Gastrocnemius medialis (tissue), 4 donors: ENCODE measurements at regions not wholly inside any gene's neighbourhood (a gene's known extent, or its start where the extent isn't known, plus 50 kb on each side); places are given as distances from the start of the nearest gene placed in this dataset.

ENCODE experiments used
- ATAC-seq, 2 donors: fragments of 150-250 bp; one replicate each; pipeline ENCODE4 v1.9.1; 2016
- DNase-seq, 2 donors: peaks; one replicate each; pipeline ENCODE4 v3.0.0-alpha.2; 2019
- H3K27ac ChIP-seq, 4 donors: fragments of 200-600 bp; sonication (generic); 1 replicate in 1 of 4; 2 replicates in 3 of 4; pipeline ENCODE4 v1.5.1; 2016 to 2018; ENCODE audit warnings: mild to moderate bottlenecking in 2 of 4, moderate library complexity in 1 of 4
- H3K27me3 ChIP-seq, 3 donors: fragments of 200-600 bp; sonication (generic) in 2 of 3; 1 replicate in 1 of 3; 2 replicates in 2 of 3; pipeline versions ENCODE4 v1.5.1 to v1.6.0; 2016 to 2019; ENCODE audit warnings: mild to moderate bottlenecking in 1 of 3, moderate library complexity in 1 of 3
- H3K36me3 ChIP-seq, 2 donors: fragments of 200-600 bp; sonication (generic) in 1 of 2; one replicate each; pipeline ENCODE4 v1.5.1; 2017 to 2018
- H3K4me1 ChIP-seq, 2 donors: fragments of 200-600 bp; sonication (generic) in 1 of 2; one replicate each; pipeline ENCODE4 v1.5.1; 2016 to 2017; ENCODE audit warnings: mild to moderate bottlenecking in 2 of 2
- H3K4me3 ChIP-seq, 4 donors: fragments of 200-600 bp; sonication (generic) in 3 of 4; 1 replicate in 1 of 4; 2 replicates in 3 of 4; pipeline ENCODE4 v1.5.1; 2016 to 2019; ENCODE audit warnings: mild to moderate bottlenecking in 2 of 4
- H3K9me3 ChIP-seq, 3 donors: fragments of 200-600 bp; sonication (generic) in 2 of 3; 1 replicate in 1 of 3; 2 replicates in 2 of 3; pipeline ENCODE4 v1.5.1; 2016 to 2019
- POLR2A ChIP-seq, 2 donors: fragments of 450-650 bp; IDR thresholded peaks; one replicate each; pipeline ENCODE4 v1.6.1; 2017; ENCODE audit warnings: antibody characterized with exemption in 2 of 2, mild to moderate bottlenecking in 2 of 2, moderate library complexity in 2 of 2
- in situ Hi-C, 4 donors: fragments of 200-750 bp; cut with MboI; loops; one replicate each; pipeline versions ENCODE4 v1.15.0 to v1.8.0; 2017; ENCODE audit warnings: low sequenced_read_pairs in 4 of 4
- intact Hi-C: fragments of 100-400 bp; cut with DNase I; formaldehyde crosslinking; loops from one replicate; pipeline ENCODE4 v1.15.1; 2023; ENCODE audit warnings: low total_unique reads
- TF ChIP-seq, protein P1 (sequence below), 5 experiments: fragments of 450-650 bp in 3 of 5; fragments of 200-600 bp in 2 of 5; sonication (generic) in 2 of 5; IDR thresholded peaks in 4 of 5; conservative IDR thresholded peaks in 1 of 5; 1 replicate in 4 of 5; 2 replicates in 1 of 5; pipeline ENCODE4 v1.5.1; 2016 to 2019; ENCODE audit warnings: antibody characterized with exemption in 5 of 5, mild to moderate bottlenecking in 3 of 5, moderate library complexity in 3 of 5

DNA sequence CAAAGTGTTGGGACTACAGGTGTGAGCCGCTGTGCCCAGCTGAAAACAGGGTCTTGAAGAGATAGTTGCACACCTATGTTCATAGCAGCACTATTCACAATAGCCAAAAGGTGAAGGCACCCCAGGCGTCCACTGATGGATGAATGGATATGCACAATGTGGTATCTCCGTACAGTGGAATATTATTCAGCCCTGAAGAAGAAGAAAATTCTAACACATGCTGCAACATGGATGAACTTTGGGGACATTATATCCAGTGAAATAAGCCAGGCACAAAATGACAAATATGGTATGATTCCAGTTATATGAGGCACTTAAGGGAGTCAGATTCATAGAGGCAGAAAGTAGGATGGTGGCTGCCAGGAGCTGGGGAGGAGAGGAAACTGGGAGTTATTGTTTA lies 137.6 kb upstream of the WNT4 start:
- ATAC-seq: no peak
- Histone ChIP-seq H3K36me3 (no peaks in the 10 kb centered on the region), H3K27me3 (peaks cover 0 to 8% (median 0%) of the 10 kb centered on the region in 3 donors), H3K27ac (no peak overlapping the region), H3K4me1 (no peaks in the 10 kb centered on the region), H3K4me3 (no peak overlapping the region), H3K9me3 (no peaks in the 10 kb centered on the region)
- in situ Hi-C loops: no loop called here
- no peak for DNase-seq
- intact Hi-C loops: no loop called here
- TF ChIP-seq, protein P1, sequence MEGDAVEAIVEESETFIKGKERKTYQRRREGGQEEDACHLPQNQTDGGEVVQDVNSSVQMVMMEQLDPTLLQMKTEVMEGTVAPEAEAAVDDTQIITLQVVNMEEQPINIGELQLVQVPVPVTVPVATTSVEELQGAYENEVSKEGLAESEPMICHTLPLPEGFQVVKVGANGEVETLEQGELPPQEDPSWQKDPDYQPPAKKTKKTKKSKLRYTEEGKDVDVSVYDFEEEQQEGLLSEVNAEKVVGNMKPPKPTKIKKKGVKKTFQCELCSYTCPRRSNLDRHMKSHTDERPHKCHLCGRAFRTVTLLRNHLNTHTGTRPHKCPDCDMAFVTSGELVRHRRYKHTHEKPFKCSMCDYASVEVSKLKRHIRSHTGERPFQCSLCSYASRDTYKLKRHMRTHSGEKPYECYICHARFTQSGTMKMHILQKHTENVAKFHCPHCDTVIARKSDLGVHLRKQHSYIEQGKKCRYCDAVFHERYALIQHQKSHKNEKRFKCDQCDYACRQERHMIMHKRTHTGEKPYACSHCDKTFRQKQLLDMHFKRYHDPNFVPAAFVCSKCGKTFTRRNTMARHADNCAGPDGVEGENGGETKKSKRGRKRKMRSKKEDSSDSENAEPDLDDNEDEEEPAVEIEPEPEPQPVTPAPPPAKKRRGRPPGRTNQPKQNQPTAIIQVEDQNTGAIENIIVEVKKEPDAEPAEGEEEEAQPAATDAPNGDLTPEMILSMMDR (IDR thresholded peaks at IDR 0.05 in 4 of 5, conservative IDR thresholded peaks at IDR 0.05 in 1 of 5): no peak
- TF ChIP-seq POLR2A (IDR thresholded peaks at IDR 0.05): no peak

DNA sequence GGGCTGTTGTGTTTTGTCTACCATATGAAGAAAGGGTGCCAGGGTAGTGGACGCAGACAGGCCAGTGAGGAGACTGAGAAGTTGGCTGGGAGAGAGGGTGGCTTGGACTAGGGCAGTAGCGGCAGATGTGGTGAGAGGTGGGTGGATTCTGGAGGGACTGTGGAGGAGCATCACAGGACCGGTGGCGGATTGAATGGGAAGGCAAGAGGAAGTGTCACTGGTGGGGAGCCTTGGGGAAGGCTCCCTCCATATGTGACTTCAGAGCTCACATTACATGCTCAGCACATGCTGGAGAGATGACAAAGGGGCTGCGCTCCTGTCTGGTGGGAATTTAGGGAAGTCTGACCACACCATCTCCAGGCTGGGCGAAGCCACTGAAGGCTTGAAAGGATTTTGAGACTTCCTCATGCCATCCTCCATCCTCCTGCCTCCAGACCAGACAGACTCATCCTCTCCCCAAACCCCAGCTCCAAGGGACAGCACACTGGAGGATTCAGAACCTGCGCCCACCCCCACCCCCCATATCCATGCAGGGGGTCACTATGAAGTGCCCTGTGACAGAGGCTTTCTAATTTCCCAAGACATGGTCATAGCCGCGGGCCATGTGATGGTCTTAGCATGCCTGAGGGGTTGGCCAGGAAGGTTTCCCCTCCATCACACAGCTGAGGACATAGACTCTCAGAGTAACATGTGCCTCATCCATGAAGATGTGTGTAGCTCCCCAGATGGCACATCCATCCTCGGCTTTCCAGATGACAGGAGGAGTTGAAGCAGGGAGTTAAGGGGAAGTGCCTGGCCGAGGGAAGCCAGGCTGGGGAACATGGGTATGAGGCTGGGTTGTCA lies 138.8 kb upstream of the WNT4 start:
- H3K4me3 ChIP-seq: no peak overlapping the region
- DNase-seq (no peak), ATAC-seq (no peak)
- no peaks in the 10 kb centered on the region for H3K36me3 ChIP-seq
- intact Hi-C loops (no loop called here), in situ Hi-C loops (no loop called here)
- peaks cover 0 to 4% (median 0%) of the 10 kb centered on the region in 3 donors for H3K27me3 ChIP-seq
- TF ChIP-seq, protein P1 (IDR thresholded peaks at IDR 0.05 in 4 of 5, conservative IDR thresholded peaks at IDR 0.05 in 1 of 5): no peak
- TF ChIP-seq POLR2A (IDR thresholded peaks at IDR 0.05): no peak
- H3K4me1 ChIP-seq: no peaks in the 10 kb centered on the region
- no peaks in the 10 kb centered on the region for H3K9me3 ChIP-seq
- H3K27ac ChIP-seq: no peak overlapping the region

DNA sequence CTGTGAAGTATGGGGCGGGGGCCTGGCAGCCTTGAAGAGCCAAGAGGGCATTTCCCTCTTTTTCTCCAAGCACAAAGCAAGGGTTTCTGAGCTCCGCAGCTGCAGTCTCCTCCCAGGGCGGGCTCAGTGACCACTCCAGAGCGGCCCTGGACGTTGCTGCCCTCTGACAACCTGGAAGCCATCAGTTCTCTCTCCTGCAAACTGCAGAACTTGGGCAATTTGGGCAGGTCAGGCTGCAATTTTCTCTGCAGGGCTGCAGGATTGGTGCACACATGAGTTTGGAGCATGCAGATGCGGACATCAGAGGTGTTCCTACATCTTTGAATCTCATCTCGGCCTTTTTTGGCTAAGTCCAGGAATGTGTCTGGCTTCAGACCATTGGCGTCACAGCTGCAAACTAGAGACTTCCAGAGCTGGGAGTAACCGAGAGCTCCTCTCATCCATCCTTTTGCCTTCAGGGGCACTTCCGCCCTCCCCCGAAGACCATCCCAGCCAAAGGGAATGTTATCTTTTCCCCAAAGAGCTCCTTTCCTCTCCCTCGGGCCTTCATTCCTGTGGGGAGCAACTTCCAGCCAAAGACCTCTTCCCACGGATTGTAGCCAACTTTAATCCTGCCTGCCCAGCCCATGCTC lies 139.6 kb upstream of the WNT4 start:
- no peak for DNase-seq
- H3K9me3 ChIP-seq: no peaks in the 10 kb centered on the region
- in situ Hi-C loops: no loop called here
- TF ChIP-seq, protein P1 (IDR thresholded peaks at IDR 0.05 in 4 of 5, conservative IDR thresholded peaks at IDR 0.05 in 1 of 5): no peak
- TF ChIP-seq POLR2A (IDR thresholded peaks at IDR 0.05): no peak
- H3K4me1 ChIP-seq: no peaks in the 10 kb centered on the region
- H3K27ac ChIP-seq: no peak overlapping the region
- H3K27me3 ChIP-seq: peaks cover 0 to 4% (median 0%) of the 10 kb centered on the region in 3 donors
- H3K4me3 ChIP-seq: no peak overlapping the region
- intact Hi-C loops: no loop called here
- ATAC-seq: no peak
- no peaks in the 10 kb centered on the region for H3K36me3 ChIP-seq

DNA sequence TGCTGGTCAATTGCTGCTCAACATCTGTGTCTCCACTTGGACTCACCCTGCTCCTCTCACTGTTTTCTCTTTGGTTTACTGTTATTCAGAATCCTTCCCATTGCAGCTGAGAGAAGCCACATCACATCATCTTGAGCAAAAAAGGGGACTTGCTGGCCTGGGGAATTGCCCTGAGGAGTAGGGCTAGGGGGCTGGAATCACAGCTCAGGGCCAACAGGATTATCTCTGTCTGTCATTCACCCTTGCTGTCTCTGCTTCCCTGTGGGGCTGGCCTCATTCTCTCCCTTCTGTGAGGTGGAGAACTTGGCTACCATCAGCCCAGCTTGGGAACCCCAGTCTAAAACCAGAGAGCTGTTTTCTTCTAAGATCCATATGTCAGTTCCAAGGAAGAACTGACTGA lies 140.7 kb upstream of the WNT4 start:
- Histone ChIP-seq H3K9me3 (no peaks in the 10 kb centered on the region), H3K4me3 (no peak overlapping the region), H3K4me1 (no peaks in the 10 kb centered on the region), H3K27me3 (peaks cover 0 to 4% (median 0%) of the 10 kb centered on the region in 3 donors), H3K36me3 (no peaks in the 10 kb centered on the region), H3K27ac (no peak overlapping the region)
- ATAC-seq (no peak), DNase-seq (no peak)
- intact Hi-C loops (no loop called here), in situ Hi-C loops (no loop called here)
- TF ChIP-seq, protein P1 (IDR thresholded peaks at IDR 0.05 in 4 of 5, conservative IDR thresholded peaks at IDR 0.05 in 1 of 5): no peak
- no peak for TF ChIP-seq POLR2A (IDR thresholded peaks at IDR 0.05)
